Astrocyte (in vitro differentiated cells and primary cell): ENCODE measurements at regions not wholly inside any gene's neighbourhood (a gene's known extent, or its start where the extent isn't known, plus 50 kb on each side); places are given as distances from the start of the nearest gene placed in this dataset.

Source experiments
- EZH2 ChIP-seq: IDR thresholded peaks from 2 replicates; pipeline ENCODE4 v1.6.1; 2012; ENCODE audit warnings: mild to moderate bottlenecking, low read length, inconsistent platforms; ENCODE audit not compliant: insufficient read depth
- TF ChIP-seq, protein P1 (sequence below): IDR thresholded peaks from 2 replicates; pipeline ENCODE4 v1.5.1; 2011; ENCODE audit warnings: low read depth, mild to moderate bottlenecking, inconsistent platforms, low read length, moderate library complexity; ENCODE audit not compliant: insufficient read depth

- TF ChIP-seq, protein P1, sequence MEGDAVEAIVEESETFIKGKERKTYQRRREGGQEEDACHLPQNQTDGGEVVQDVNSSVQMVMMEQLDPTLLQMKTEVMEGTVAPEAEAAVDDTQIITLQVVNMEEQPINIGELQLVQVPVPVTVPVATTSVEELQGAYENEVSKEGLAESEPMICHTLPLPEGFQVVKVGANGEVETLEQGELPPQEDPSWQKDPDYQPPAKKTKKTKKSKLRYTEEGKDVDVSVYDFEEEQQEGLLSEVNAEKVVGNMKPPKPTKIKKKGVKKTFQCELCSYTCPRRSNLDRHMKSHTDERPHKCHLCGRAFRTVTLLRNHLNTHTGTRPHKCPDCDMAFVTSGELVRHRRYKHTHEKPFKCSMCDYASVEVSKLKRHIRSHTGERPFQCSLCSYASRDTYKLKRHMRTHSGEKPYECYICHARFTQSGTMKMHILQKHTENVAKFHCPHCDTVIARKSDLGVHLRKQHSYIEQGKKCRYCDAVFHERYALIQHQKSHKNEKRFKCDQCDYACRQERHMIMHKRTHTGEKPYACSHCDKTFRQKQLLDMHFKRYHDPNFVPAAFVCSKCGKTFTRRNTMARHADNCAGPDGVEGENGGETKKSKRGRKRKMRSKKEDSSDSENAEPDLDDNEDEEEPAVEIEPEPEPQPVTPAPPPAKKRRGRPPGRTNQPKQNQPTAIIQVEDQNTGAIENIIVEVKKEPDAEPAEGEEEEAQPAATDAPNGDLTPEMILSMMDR, result no peak
- no peak for TF ChIP-seq EZH2
Measured at GRCh38 chrX:114519524-114519923, 64.4 kb upstream of the HTR2C start.
